NCI-H524 (cell line): ENCODE measurements at regions not wholly inside any gene's neighbourhood (a gene's known extent, or its start where the extent isn't known, plus 50 kb on each side); places are given as distances from the start of the nearest gene placed in this dataset.

Experiments used
- DNase-seq, 2 experiments: peaks; one replicate each; lab custom pipeline; 2025; lab: John Stamatoyannopoulos, UW

DNA sequence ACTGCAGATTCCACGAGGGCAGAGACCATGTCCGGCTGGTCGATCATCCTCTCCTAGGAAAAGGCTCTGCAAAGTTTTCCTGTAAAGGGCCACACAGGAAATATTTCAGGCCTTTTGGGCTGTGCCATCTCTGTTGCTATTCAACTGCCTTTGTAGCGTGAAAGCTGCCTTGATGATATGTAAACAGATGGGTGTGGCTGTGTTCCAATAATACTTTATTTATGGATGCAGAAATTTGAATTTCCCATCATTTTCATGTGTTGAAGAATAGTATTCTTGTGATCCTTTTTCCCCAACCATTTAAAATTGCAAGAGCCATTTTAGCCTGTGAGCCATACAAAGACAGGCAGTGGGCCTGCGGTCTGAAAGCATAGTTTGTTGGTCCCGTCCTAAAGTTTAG is 950.7 kb upstream of the RBFOX1 start:
- DNase-seq: no peak

DNA sequence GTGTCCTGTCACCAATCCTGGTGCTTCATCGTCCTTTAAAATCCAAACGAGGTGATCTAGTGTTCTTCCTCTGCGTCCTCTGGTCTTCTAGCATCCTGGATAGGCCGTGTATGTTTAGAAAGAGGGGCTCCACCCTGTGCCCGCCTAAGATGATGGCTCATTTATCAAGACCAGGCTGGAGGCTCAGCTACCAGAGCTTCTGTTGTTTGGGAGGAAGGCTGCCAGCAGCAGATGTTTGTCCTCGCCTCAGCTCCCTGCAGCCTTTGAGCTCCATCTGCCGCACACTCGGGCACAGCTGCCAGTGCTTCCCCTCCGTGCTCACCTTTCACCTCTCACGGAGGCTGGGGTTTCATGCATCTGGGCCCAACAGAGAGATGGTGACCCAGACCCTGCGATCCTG is 954.7 kb upstream of the RBFOX1 start:
- no peak for DNase-seq

- DNase-seq: no peak
Measured at GRCh38 chr16:6375465-6376075, 957.1 kb upstream of the RBFOX1 start.

- no peak for DNase-seq
Measured at GRCh38 chr16:6374821-6375220, 957.8 kb upstream of the RBFOX1 start.

DNA sequence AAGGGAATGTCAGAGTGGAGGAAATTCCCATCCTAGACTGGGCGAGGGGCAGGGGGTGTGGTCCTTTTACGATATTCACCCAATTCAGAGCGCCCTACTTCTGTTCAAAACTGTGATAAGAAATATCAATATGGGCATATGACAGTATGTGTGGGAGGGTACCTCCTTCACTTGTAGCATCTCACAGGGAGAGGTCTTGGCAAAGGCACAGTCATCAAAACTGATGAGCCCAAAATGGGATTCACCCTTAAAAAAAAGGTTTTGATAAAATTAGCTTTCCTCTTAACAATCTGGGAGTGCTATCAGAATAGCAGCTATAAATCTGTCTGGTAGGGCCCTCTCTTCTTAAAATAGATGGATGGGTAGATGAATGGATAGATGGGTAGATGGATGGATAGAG is 967.8 kb upstream of the RBFOX1 start:
- no peak for DNase-seq

GRCh38 chr16:6363896-6364607 is 968.6 kb upstream of the RBFOX1 start:
- no peak for DNase-seq

DNA sequence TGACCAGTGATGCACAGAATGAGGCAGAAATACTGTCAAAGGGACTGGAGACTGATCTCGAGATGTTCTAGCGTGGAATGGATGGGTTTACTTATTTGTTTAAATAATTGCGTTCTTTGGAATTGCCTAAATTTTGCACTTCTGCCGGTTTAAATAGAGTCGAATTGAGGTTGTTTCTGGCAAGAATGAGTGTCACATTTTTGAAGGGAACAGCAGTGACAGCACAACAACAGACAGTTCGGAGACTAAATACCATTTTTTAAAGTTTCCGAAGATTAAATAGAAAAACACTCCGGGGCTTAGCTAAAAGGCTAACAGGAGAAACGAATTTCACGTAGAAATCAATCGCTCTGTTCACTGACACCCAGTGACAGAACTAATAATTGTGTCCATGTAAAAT is 969.2 kb upstream of the RBFOX1 start:
- no peak for DNase-seq

- DNase-seq: no peak
Measured at GRCh38 chr16:6362321-6362720, 970.3 kb upstream of the RBFOX1 start.

DNA sequence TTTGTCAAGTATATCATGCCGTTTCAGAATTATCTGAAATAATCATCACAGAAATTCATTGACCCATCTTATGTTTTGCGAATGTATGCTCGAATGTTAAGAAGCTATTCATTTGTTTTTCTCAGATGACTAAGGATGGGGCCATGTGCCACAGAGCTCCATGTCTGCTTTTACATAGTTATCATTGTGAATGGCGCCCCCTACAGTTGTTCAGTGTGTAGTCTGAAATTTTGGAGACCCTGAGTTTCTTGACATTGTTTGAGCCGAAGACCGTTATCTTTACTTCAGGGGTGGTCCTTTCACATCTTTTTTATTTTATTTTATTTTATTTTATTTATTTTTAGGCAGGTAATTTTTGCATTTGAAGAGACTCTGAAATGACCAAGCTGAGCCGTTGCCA is 972.0 kb upstream of the RBFOX1 start:
- no peak for DNase-seq

GRCh38 chr16:6356911-6357310 is 975.7 kb upstream of the RBFOX1 start:
- DNase-seq: no peak

- no peak for DNase-seq
Measured at GRCh38 chr16:6349725-6350124, 982.9 kb upstream of the RBFOX1 start.

- no peak for DNase-seq
Measured at GRCh38 chr16:6345090-6345489, 987.6 kb upstream of the RBFOX1 start.

DNA sequence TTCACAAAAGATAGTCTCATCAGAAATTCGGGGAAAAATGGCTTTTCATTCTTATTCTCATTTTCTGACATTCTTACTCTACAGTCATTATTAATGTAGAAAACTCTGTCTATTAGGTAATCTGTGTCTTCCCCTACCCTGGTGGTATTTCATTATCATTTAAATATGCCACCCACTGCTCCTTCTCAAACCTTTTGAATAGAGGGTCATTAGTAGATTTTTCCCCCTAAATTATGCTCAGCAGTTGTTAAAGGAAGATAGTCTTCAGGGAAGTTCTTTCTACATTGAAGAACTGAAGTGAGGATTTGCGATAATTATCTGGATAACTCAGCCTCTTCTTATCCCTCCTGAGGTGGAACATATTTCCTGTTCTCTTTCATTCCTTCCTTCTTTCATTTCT is 989.5 kb upstream of the RBFOX1 start:
- DNase-seq: no peak

GRCh38 chr16:6341981-6342380 is 990.7 kb upstream of the RBFOX1 start:
- no peak for DNase-seq

- DNase-seq: peak in 1 of 2 experiments; percentile 15
Measured at GRCh38 chr16:6335072-6335471, 997.6 kb upstream of the RBFOX1 start.

DNA sequence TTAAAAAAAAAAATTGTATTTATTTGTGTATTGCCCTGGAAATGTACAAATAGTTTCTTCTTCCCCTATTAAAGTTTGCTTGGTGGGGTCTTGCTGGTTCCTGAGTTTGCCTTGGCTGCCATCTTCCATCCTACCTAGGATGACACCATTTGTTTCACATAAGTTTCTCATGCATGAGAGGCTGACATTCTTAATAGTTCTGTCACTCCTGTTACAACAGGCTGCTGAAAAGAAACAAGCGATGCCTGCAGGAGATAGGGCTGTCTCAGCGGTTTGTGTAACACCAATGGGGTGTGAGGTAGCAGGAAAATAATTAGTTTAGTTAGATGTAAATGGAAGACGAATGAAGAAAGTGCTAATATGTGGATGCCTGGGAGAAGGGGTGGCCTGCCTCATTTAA is 1000.9 kb upstream of the RBFOX1 start:
- DNase-seq: no peak

- DNase-seq: no peak
Measured at GRCh38 chr16:6317934-6318333, 1014.7 kb upstream of the RBFOX1 start.

- no peak for DNase-seq
Measured at GRCh38 chr16:6309271-6309670, 1023.4 kb upstream of the RBFOX1 start.

- DNase-seq: no peak
Measured at GRCh38 chr16:6308176-6308575, 1024.5 kb upstream of the RBFOX1 start.

- DNase-seq: no peak
Measured at GRCh38 chr16:6300523-6300922, 1032.1 kb upstream of the RBFOX1 start.

GRCh38 chr16:6297666-6298410 is 1034.8 kb upstream of the RBFOX1 start:
- no peak for DNase-seq

- DNase-seq: no peak
Measured at GRCh38 chr16:6286176-6286575, 1046.5 kb upstream of the RBFOX1 start.

- no peak for DNase-seq
Measured at GRCh38 chr16:6284731-6285130, 1047.9 kb upstream of the RBFOX1 start.
